DND-41 (cell line): ENCODE measurements at regions not wholly inside any gene's neighbourhood (a gene's known extent, or its start where the extent isn't known, plus 50 kb on each side); places are given as distances from the start of the nearest gene placed in this dataset.

ENCODE experiments used
- CTCF ChIP-seq: IDR thresholded peaks from 2 replicates; pipeline ENCODE4 v1.5.1; 2012; ENCODE audit warnings: borderline replicate concordance, low read length, moderate library complexity, mild to moderate bottlenecking; ENCODE audit not compliant: poor library complexity, severe bottlenecking; ENCODE audit errors: extremely low read depth
- EZH2 ChIP-seq: IDR thresholded peaks from 3 replicates; pipeline ENCODE4 v1.6.1; 2012; ENCODE audit warnings: borderline replicate concordance, low read depth, mild to moderate bottlenecking, moderate library complexity, low read length, inconsistent platforms; ENCODE audit not compliant: severe bottlenecking

GRCh38 chr2:125216321-125216720 lies 1191.2 kb downstream of the CNTNAP5 start:
- TF ChIP-seq EZH2 (no peak), CTCF (no peak)
